ENCODE measurements at regions not wholly inside any gene's neighbourhood (a gene's known extent, or its start where the extent isn't known, plus 50 kb on each side); places are given as distances from the start of the nearest gene placed in this dataset.
A peak's percentile ranks its signal among the peaks of the same experiment; 100 is the strongest.

DNA sequence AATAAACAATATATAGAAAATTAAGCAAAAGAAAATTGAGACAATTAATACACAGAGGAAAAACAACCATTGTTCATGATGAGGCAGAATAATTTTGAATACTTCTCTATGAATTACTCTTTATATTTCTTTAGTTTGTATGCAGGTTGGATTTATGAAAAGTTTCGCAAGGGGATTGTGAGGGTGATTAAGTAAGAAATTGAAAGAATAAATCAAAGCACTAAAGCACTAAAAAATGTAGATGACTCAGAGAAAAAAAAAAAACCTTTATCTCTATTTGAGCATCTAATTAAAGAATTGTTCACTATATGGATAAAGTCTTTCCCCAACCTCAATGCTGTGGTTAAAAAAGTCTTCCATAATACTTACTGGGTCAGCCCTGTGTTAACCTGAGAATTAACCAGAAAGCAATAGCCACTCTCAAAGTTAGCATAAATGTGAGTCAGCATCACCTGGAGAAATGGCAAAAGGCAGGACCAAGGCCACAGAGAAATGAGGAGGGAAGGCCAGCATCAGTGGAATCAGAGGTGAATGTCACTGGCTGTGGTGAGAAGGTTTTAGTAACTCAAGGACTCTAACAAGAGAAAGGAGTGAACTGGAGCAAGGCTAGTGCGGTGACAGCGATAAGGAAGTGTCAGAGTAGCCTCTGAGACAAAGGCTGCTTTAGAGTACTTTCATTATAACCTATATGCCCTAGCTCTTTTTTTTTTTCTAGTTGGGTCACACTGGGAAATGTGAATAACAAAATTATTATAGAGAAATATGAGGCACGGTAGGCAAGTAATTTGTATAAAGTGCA lies 310.4 kb downstream of the KCNC2 start:
- no peak overlapping the region for H3K27ac ChIP-seq

GRCh38 chr12:74900232-74900631 lies 309.4 kb downstream of the KCNC2 start:
- H3K27ac ChIP-seq: no peak overlapping the region
- TF ChIP-seq CTCF (IDR thresholded peaks at IDR 0.05) (no peak), ZFX (IDR thresholded peaks at IDR 0.05; ENCODE audit: borderline replicate concordance) (no peak)

More for the DNA sequence above, 310.4 kb downstream of the KCNC2 start:
- TF ChIP-seq CTCF (IDR thresholded peaks at IDR 0.05) (no peak), ZFX (IDR thresholded peaks at IDR 0.05; ENCODE audit: borderline replicate concordance) (no peak)

GRCh38 chr12:74903522-74903921 lies 306.1 kb downstream of the KCNC2 start:
- TF ChIP-seq ZFX (IDR thresholded peaks at IDR 0.05; ENCODE audit: borderline replicate concordance): no peak
- TF ChIP-seq CTCF (IDR thresholded peaks at IDR 0.05): peak; percentile 75
- no peak overlapping the region for H3K27ac ChIP-seq

DNA sequence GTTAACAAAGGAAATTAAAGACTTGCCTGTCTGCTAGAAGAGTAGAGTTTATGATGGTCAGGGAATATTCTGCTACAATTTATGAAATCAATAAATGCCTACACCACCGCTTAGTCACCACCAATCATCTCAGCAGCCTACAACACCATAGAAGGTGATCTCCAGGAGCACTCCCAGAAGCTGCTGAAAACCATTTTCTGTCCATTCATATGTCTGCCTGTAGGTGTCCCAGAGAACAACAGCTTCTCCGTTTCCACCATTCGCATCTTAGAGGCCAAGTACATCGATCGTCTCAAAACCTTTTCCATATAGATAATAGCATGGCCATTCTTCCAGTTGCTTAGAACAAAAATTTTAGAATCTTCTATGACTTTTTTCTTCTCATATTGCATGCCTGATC lies 303.4 kb downstream of the KCNC2 start:
- H3K27ac ChIP-seq: no peak overlapping the region
- no peak for TF ChIP-seq ZFX (IDR thresholded peaks at IDR 0.05; ENCODE audit: borderline replicate concordance)
- TF ChIP-seq CTCF (IDR thresholded peaks at IDR 0.05): peak; percentile 41

- no peak overlapping the region for H3K27ac ChIP-seq
- TF ChIP-seq ZFX (IDR thresholded peaks at IDR 0.05; ENCODE audit: borderline replicate concordance) (no peak), CTCF (IDR thresholded peaks at IDR 0.05) (no peak)
Measured at GRCh38 chr12:74910831-74911230, 298.8 kb downstream of the KCNC2 start.

GRCh38 chr12:74914378-74914777 lies 295.3 kb downstream of the KCNC2 start:
- TF ChIP-seq ZFX (IDR thresholded peaks at IDR 0.05; ENCODE audit: borderline replicate concordance): no peak
- TF ChIP-seq CTCF (IDR thresholded peaks at IDR 0.05): no peak
- H3K27ac ChIP-seq: no peak overlapping the region

DNA sequence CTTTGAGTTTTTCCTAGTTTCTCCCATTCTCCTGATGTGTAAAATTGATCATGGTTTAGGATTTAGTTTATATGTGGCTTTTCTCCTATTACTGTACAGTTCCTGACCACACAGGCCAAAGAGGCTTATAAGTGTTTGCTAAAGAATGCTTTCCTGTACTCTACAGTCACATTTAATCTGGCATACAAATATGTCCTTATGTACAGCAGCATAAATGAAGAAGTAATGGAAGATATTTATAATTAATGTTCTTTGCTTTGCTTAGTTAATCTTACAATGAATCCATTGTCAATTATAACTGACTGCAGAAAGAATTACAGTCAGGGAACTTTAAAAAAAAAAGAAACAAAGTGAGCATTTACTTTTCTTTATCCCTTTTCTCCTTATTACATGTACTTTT lies 293.9 kb downstream of the KCNC2 start:
- TF ChIP-seq CTCF (IDR thresholded peaks at IDR 0.05): no peak
- no peak for TF ChIP-seq ZFX (IDR thresholded peaks at IDR 0.05; ENCODE audit: borderline replicate concordance)
- H3K27ac ChIP-seq: no peak overlapping the region
